ENCODE measurements at regions not wholly inside any gene's neighbourhood (a gene's known extent, or its start where the extent isn't known, plus 50 kb on each side); places are given as distances from the start of the nearest gene placed in this dataset.

DNA sequence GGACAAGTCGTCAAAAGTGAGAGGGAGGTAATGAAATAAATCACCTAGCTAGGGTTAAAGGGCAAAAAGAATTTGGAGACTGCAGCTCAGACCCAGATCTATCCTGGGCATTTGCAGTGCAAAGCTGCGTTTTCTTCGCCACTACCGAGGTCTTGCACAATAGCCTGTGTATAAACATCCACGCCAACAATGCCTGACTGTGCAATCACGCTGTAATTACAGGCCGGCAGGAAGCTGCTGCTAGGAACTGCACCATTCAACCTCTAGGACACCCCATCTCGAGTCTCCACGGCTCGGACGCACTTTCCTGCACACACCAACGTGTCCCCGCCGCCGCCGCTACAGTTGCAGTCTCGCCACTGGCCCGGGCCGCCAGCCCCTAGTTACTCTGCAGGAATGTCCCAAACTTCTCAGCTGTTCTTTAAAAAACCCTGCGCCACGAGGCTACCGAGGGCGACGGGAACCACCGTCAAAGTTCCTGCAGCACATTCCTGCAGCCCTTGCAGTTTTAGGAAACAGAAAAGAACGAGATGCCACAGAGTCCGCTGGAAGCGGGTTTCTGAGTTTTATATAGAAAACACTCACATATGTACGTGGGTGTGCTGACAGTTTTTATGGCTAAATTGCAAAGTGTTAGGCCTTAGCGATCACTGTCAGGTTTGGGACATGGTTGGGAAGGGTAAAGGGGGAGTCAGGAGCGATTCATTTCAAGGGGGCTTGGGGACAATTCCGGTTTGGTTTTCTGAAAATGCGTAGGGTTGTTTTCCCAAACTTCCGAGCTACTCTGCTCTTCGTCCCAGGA lies 65.6 kb upstream of the PTGR2 start:
- no peak for TF ChIP-seq EZH2phosphoT487 (IDR thresholded peaks at IDR 0.05; ENCODE audit: borderline replicate concordance, low read length)
- TF ChIP-seq, protein P1, sequence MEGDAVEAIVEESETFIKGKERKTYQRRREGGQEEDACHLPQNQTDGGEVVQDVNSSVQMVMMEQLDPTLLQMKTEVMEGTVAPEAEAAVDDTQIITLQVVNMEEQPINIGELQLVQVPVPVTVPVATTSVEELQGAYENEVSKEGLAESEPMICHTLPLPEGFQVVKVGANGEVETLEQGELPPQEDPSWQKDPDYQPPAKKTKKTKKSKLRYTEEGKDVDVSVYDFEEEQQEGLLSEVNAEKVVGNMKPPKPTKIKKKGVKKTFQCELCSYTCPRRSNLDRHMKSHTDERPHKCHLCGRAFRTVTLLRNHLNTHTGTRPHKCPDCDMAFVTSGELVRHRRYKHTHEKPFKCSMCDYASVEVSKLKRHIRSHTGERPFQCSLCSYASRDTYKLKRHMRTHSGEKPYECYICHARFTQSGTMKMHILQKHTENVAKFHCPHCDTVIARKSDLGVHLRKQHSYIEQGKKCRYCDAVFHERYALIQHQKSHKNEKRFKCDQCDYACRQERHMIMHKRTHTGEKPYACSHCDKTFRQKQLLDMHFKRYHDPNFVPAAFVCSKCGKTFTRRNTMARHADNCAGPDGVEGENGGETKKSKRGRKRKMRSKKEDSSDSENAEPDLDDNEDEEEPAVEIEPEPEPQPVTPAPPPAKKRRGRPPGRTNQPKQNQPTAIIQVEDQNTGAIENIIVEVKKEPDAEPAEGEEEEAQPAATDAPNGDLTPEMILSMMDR (IDR thresholded peaks at IDR 0.05; ENCODE audit: low read depth, low read length, poor library complexity, severe bottlenecking) = no peak

Measured in DOHH2 (cell line).